ENCODE measurements at regions not wholly inside any gene's neighbourhood (a gene's known extent, or its start where the extent isn't known, plus 50 kb on each side); places are given as distances from the start of the nearest gene placed in this dataset.
"Not testable (repeated sequence)": the region's sequence is repeated elsewhere in the genome, so short reads cannot be mapped to it uniquely, and the experiment has no call there.

- not testable (repeated sequence) for DNase-seq
Measured at GRCh38 chr20:57110121-57111027, 156.1 kb downstream of the BMP7 start.

DNA sequence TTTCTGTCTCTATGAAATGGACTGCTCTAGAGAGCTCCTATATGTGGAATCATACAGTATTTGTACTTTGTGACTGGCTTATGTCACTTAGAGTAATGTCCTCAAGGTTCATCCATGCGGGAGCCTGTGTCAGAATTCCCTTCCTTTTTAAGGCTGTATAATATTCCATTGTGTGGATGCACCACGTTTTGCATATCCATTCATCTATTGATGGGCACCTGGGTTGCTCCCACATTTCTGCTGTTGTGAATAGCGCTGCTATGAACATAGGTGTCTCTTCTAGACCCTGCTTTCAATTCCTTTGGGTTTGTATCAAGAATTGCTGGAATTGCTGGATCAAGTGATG lies 155.4 kb downstream of the BMP7 start:
- DNase-seq: no peak

GRCh38 chr20:57112448-57112847 lies 154.0 kb downstream of the BMP7 start:
- DNase-seq: no peak

DNA sequence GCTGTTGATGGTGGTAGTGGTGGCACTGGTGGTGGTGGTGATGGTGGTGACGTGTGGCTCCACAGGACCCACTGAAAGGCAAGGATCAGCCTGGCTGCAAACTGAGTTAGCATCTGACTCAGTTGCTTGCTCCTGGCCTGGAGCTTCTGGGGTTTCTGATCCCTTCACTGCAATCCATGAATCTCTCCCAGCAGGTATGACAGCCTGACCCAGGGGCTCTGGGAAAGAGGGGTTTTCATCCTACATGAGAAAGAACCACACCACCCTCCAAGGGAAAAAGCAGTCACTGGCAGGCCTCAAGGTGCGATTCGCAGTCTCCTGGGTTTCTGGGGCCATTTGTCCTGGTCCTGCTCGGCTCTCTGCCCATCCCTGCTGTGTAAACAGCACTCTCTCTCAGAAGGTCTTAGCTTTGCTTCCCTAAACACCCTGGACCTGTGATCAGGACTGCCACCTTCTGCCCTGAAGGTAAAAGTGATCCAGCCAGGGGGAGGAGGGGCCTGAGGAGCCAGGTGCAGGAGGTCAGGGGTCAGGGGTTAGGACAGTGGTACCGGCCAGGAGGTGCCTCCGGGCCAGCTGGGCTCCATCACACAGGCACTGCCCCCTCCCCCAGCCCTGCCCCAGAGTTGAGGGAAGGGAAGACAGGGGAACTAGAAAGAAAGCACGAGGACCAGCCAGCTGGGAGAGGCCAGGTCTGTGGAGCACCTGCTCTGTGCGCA lies 152.0 kb downstream of the BMP7 start:
- no peak for DNase-seq

GRCh38 chr20:57117296-57117695 lies 149.1 kb downstream of the BMP7 start:
- no peak for DNase-seq

GRCh38 chr20:57118107-57118769 lies 148.2 kb downstream of the BMP7 start:
- DNase-seq: no peak
